GM18861 (cell line): ENCODE measurements at regions not wholly inside any gene's neighbourhood (a gene's known extent, or its start where the extent isn't known, plus 50 kb on each side); places are given as distances from the start of the nearest gene placed in this dataset.
"Not testable (repeated sequence)": the region's sequence is repeated elsewhere in the genome, so short reads cannot be mapped to it uniquely, and the experiment has no call there.

ENCODE experiments used
- ATAC-seq: cut with Tn5 transposase; IDR thresholded peaks from one replicate; pipeline ENCODE4 v1.9.1; 2021; ENCODE audit not compliant: unreplicated experiment

- ATAC-seq = no peak
Measured at GRCh38 chr4:18698119-18698883, 676.7 kb upstream of the LCORL start.

GRCh38 chr4:18695733-18696527, 674.4 kb upstream of the LCORL start:
- ATAC-seq = no peak

GRCh38 chr4:18691431-18692200, 670.1 kb upstream of the LCORL start:
- no peak for ATAC-seq

- ATAC-seq = no peak
Measured at GRCh38 chr4:18690291-18690955, 668.9 kb upstream of the LCORL start.

- no peak for ATAC-seq
Measured at GRCh38 chr4:18689308-18690115, 668.0 kb upstream of the LCORL start.

GRCh38 chr4:18688351-18688750, 666.8 kb upstream of the LCORL start:
- not testable (repeated sequence) for ATAC-seq

- ATAC-seq = no peak
Measured at GRCh38 chr4:18686338-18687037, 664.9 kb upstream of the LCORL start.

GRCh38 chr4:18684932-18685331, 663.4 kb upstream of the LCORL start:
- no peak for ATAC-seq

GRCh38 chr4:18676526-18676915, 655.0 kb upstream of the LCORL start:
- no peak for ATAC-seq

GRCh38 chr4:18675586-18676525, 654.3 kb upstream of the LCORL start:
- ATAC-seq = no peak

GRCh38 chr4:18670034-18670433, 648.5 kb upstream of the LCORL start:
- no peak for ATAC-seq

- no peak for ATAC-seq
Measured at GRCh38 chr4:18669390-18669789, 647.8 kb upstream of the LCORL start.

GRCh38 chr4:18666322-18666721, 644.8 kb upstream of the LCORL start:
- ATAC-seq = no peak

GRCh38 chr4:18664171-18664570, 642.6 kb upstream of the LCORL start:
- ATAC-seq = no peak

GRCh38 chr4:18645351-18645750, 623.8 kb upstream of the LCORL start:
- ATAC-seq = no peak

- no peak for ATAC-seq
Measured at GRCh38 chr4:18641334-18641733, 619.8 kb upstream of the LCORL start.

- no peak for ATAC-seq
Measured at GRCh38 chr4:18638031-18638430, 616.5 kb upstream of the LCORL start.

GRCh38 chr4:18636001-18636585, 614.5 kb upstream of the LCORL start:
- no peak for ATAC-seq
